ENCODE measurements at regions not wholly inside any gene's neighbourhood (a gene's known extent, or its start where the extent isn't known, plus 50 kb on each side); places are given as distances from the start of the nearest gene placed in this dataset.

- Histone ChIP-seq H3K4me3 (ENCODE audit: low read length, poor library complexity, severe bottlenecking) (no peak overlapping the region), H3K9me3 (ENCODE audit: insufficient read depth, low read depth, low read length) (no peaks in the 10 kb centered on the region), H3K36me3 (ENCODE audit: insufficient read depth, low read length) (no peaks in the 10 kb centered on the region), H4K20me1 (ENCODE audit: insufficient read depth, low read length, poor library complexity, severe bottlenecking) (no peaks in the 10 kb centered on the region), H3K9ac (ENCODE audit: low read depth, low read length, poor library complexity, severe bottlenecking) (no peak overlapping the region), H3K79me2 (ENCODE audit: insufficient read depth, low read length) (no peaks in the 10 kb centered on the region), H3F3A (ENCODE audit: low read depth) (no peaks in the 10 kb centered on the region), H3K9me2 (replicated peaks; ENCODE audit: low read depth, low read length) (no peaks in the 10 kb centered on the region), H3K4me2 (ENCODE audit: low read depth, low read length, poor library complexity, severe bottlenecking) (no peak overlapping the region), H3K4me1 (ENCODE audit: insufficient read depth, low read length, poor library complexity, severe bottlenecking) (no peaks in the 10 kb centered on the region), H2AFZ (ENCODE audit: low read length) (no peak overlapping the region), H3K27me3 (ENCODE audit: insufficient read depth, low read length, poor library complexity, severe bottlenecking) (no peaks in the 10 kb centered on the region)
- TF ChIP-seq CTCF (conservative IDR thresholded peaks at IDR 0.05; ENCODE audit: low read length) (no peak), EZH2phosphoT487 (IDR thresholded peaks at IDR 0.05; ENCODE audit: borderline replicate concordance) (no peak)
These were observed 61.6 kb upstream of the JAG1 start for GRCh38 chr20:10735195-10735949.

GRCh38 chr20:10739134-10739533, 65.3 kb upstream of the JAG1 start:
- Histone ChIP-seq H3K4me3 (ENCODE audit: low read length, poor library complexity, severe bottlenecking) (no peak overlapping the region), H4K20me1 (ENCODE audit: insufficient read depth, low read length, poor library complexity, severe bottlenecking) (no peaks in the 10 kb centered on the region), H3K4me2 (ENCODE audit: low read depth, low read length, poor library complexity, severe bottlenecking) (no peak overlapping the region), H3F3A (ENCODE audit: low read depth) (no peaks in the 10 kb centered on the region), H3K9me3 (ENCODE audit: insufficient read depth, low read depth, low read length) (no peaks in the 10 kb centered on the region), H3K27me3 (ENCODE audit: insufficient read depth, low read length, poor library complexity, severe bottlenecking) (no peaks in the 10 kb centered on the region), H3K79me2 (ENCODE audit: insufficient read depth, low read length) (no peaks in the 10 kb centered on the region), H3K36me3 (ENCODE audit: insufficient read depth, low read length) (no peaks in the 10 kb centered on the region), H3K9me2 (replicated peaks; ENCODE audit: low read depth, low read length) (no peaks in the 10 kb centered on the region), H3K4me1 (ENCODE audit: insufficient read depth, low read length, poor library complexity, severe bottlenecking) (no peaks in the 10 kb centered on the region), H2AFZ (ENCODE audit: low read length) (no peak overlapping the region), H3K9ac (ENCODE audit: low read depth, low read length, poor library complexity, severe bottlenecking) (no peak overlapping the region)
- TF ChIP-seq EZH2phosphoT487 (IDR thresholded peaks at IDR 0.05; ENCODE audit: borderline replicate concordance) (no peak), CTCF (conservative IDR thresholded peaks at IDR 0.05; ENCODE audit: low read length) (no peak)

GRCh38 chr20:10739566-10739965, 65.8 kb upstream of the JAG1 start:
- Histone ChIP-seq H2AFZ (ENCODE audit: low read length) (no peak overlapping the region), H3K4me1 (ENCODE audit: insufficient read depth, low read length, poor library complexity, severe bottlenecking) (no peaks in the 10 kb centered on the region), H4K20me1 (ENCODE audit: insufficient read depth, low read length, poor library complexity, severe bottlenecking) (no peaks in the 10 kb centered on the region), H3K27me3 (ENCODE audit: insufficient read depth, low read length, poor library complexity, severe bottlenecking) (no peaks in the 10 kb centered on the region), H3K9me3 (ENCODE audit: insufficient read depth, low read depth, low read length) (no peaks in the 10 kb centered on the region), H3K4me3 (ENCODE audit: low read length, poor library complexity, severe bottlenecking) (no peak overlapping the region), H3K9me2 (replicated peaks; ENCODE audit: low read depth, low read length) (no peaks in the 10 kb centered on the region), H3K36me3 (ENCODE audit: insufficient read depth, low read length) (no peaks in the 10 kb centered on the region), H3F3A (ENCODE audit: low read depth) (no peaks in the 10 kb centered on the region), H3K4me2 (ENCODE audit: low read depth, low read length, poor library complexity, severe bottlenecking) (no peak overlapping the region), H3K9ac (ENCODE audit: low read depth, low read length, poor library complexity, severe bottlenecking) (no peak overlapping the region), H3K79me2 (ENCODE audit: insufficient read depth, low read length) (no peaks in the 10 kb centered on the region)
- TF ChIP-seq EZH2phosphoT487 (IDR thresholded peaks at IDR 0.05; ENCODE audit: borderline replicate concordance) (no peak), CTCF (conservative IDR thresholded peaks at IDR 0.05; ENCODE audit: low read length) (no peak)
